K562 (cell line): ENCODE measurements at regions not wholly inside any gene's neighbourhood (a gene's known extent, or its start where the extent isn't known, plus 50 kb on each side); places are given as distances from the start of the nearest gene placed in this dataset.

Experiments used
- ATAC-seq: fragments of 200-7000 bp; cut with Tn5 transposase; 3 replicates; pipeline ENCODE4 v1.9.1; 2020; ENCODE audit warnings: moderate library complexity
- BruUV-seq: library from RNA; stranded (reverse); fragments of 400-500 nt; replicated peaks from 2 replicates; lab custom pipeline; 2021; lab: Mats Ljungman, UMichigan
- CTCF ChIA-PET: fragments of 300-600 bp; formaldehyde crosslinking; extraction: SDS; loops from one replicate; lab custom pipeline; 2021; ENCODE audit warnings: low intra/inter-chr PET ratio; lab: Yijun Ruan, JAX
- POLR2A ChIA-PET: fragments of 300-600, 350-650 bp; sonication (Branson Sonifier 250); formaldehyde crosslinking; extraction: SDS; loops from one replicate; lab custom pipeline; 2021; ENCODE audit warnings: antibody characterized with exemption, inconsistent platforms; lab: Yijun Ruan, JAX
- DNase-seq, 4 experiments: peaks; one replicate each; pipeline versions ENCODE4 v3.0.0 to v3.0.0-alpha.2; 2011 to 2018; ENCODE audit warnings: low spot score in 3 of 4, mixed read lengths in 3 of 4; ENCODE audit errors: extremely low read depth in 1 of 4
- FAIRE-seq: peaks from 2 replicates; lab custom pipeline; 2011; peaks lifted over from hg19 to GRCh38; lab: Jason Lieb, UNC
- H2AFZ ChIP-seq: 2 replicates; pipeline ENCODE4 v1.6.0; 2011; ENCODE audit warnings: low read depth, low read length, control low read depth, inconsistent platforms
- H3K27ac ChIP-seq: fragments of 200-600 bp; 3 replicates; pipeline ENCODE4 v1.8.0; 2011; ENCODE audit warnings: low read depth, mild to moderate bottlenecking, control low read depth, inconsistent platforms, low read length, moderate library complexity, mixed read lengths; ENCODE audit errors: extremely low read depth
- H3K27me3 ChIP-seq, 2 experiments: fragments of 300-600 bp in 1 of 2; 2 replicates in 1 of 2; 3 replicates in 1 of 2; pipeline versions ENCODE4 v1.6.0 to v1.8.0; 2011; ENCODE audit warnings: inconsistent platforms in 2 of 2, low read length in 2 of 2, mild to moderate bottlenecking in 1 of 2, mixed read lengths in 1 of 2, moderate library complexity in 1 of 2; ENCODE audit not compliant: control insufficient read depth in 2 of 2, insufficient read depth in 2 of 2
- H3K36me3 ChIP-seq: fragments of 300-600 bp; 3 replicates; pipeline ENCODE4 v1.8.0; 2011; ENCODE audit warnings: mild to moderate bottlenecking, low read length, inconsistent platforms; ENCODE audit not compliant: control insufficient read depth, insufficient read depth
- H3K4me1 ChIP-seq, 2 experiments: fragments of 200-600 bp in 1 of 2; replicated peaks in 1 of 2; 2 replicates in 1 of 2; 3 replicates in 1 of 2; pipeline versions ENCODE4 v1.5.1 to v1.8.0; 2011; ENCODE audit warnings: inconsistent platforms in 2 of 2, low read length in 2 of 2, mild to moderate bottlenecking in 1 of 2, mixed read lengths in 1 of 2, moderate library complexity in 1 of 2; ENCODE audit not compliant: control insufficient read depth in 2 of 2, insufficient read depth in 2 of 2
- H3K4me2 ChIP-seq: 2 replicates; pipeline ENCODE4 v1.6.1; 2011; ENCODE audit warnings: low read length, control low read depth, inconsistent platforms, mixed read lengths; ENCODE audit not compliant: insufficient read depth
- H3K4me3 ChIP-seq: fragments of 200-600 bp; sonication (generic), shearing (Covaris generic); 2 replicates; pipeline ENCODE4 v1.5.1; 2016; ENCODE audit warnings: control low read depth, inconsistent platforms
- H3K79me2 ChIP-seq: fragments of 200-600 bp; 3 replicates; pipeline ENCODE4 v1.8.0; 2011; ENCODE audit warnings: low read length, inconsistent platforms; ENCODE audit not compliant: control insufficient read depth, insufficient read depth
- H3K9ac ChIP-seq, 2 experiments: 2 replicates each; pipeline versions ENCODE4 v1.6.0 to v1.6.1; 2011; ENCODE audit warnings: low read depth in 2 of 2, low read length in 2 of 2, control low read depth in 1 of 2, inconsistent platforms in 1 of 2, mild to moderate bottlenecking in 1 of 2, mixed read lengths in 1 of 2; ENCODE audit not compliant: insufficient read depth in 1 of 2
- H3K9me1 ChIP-seq: one replicate; pipeline ENCODE4 v1.6.0; 2011; ENCODE audit warnings: inconsistent platforms, mild to moderate bottlenecking, low read length, moderate library complexity; ENCODE audit not compliant: control insufficient read depth, insufficient read depth
- H3K9me3 ChIP-seq: replicated peaks from 2 replicates; pipeline ENCODE4 v1.5.1; 2011; ENCODE audit warnings: low read depth, low read length, inconsistent platforms; ENCODE audit not compliant: control insufficient read depth, insufficient read depth
- H4K20me1 ChIP-seq: replicated peaks from 2 replicates; pipeline ENCODE4 v1.6.1; 2011; ENCODE audit warnings: low read length, inconsistent platforms, mixed read lengths; ENCODE audit not compliant: control insufficient read depth, insufficient read depth
- CBX3 ChIP-seq, 2 experiments: IDR thresholded peaks; 1 replicate in 1 of 2; 2 replicates in 1 of 2; pipeline ENCODE4 v1.6.1; 2012; ENCODE audit warnings: inconsistent platforms in 2 of 2, low read length in 2 of 2, borderline replicate concordance in 1 of 2, control low read depth in 1 of 2
- CBX8 ChIP-seq: fragments of 200-600 bp; sonication (generic); IDR thresholded peaks from 2 replicates; pipeline ENCODE4 v1.6.1; 2012; ENCODE audit warnings: borderline replicate concordance, mixed run types, low read depth, mild to moderate bottlenecking, moderate library complexity, mixed read lengths, low read length, control low read depth, inconsistent platforms; ENCODE audit not compliant: poor library complexity, severe bottlenecking; ENCODE audit errors: extremely low read depth
- CHD4 ChIP-seq: fragments of 200-600 bp; sonication (generic); IDR thresholded peaks from 3 replicates; pipeline ENCODE4 v1.6.1; 2012; ENCODE audit warnings: low read depth, mild to moderate bottlenecking, mixed read lengths, low read length, inconsistent platforms; ENCODE audit not compliant: insufficient read depth, insufficient replicate concordance, poor library complexity, severe bottlenecking
- DEAF1 ChIP-seq: fragments of 450-650 bp; formaldehyde crosslinking; IDR thresholded peaks from 2 replicates; pipeline ENCODE4 v1.4.0; 2020; ENCODE audit warnings: mild to moderate bottlenecking, moderate library complexity
- HMGXB4 ChIP-seq: sonication (generic); formaldehyde crosslinking; IDR thresholded peaks from 2 replicates; pipeline ENCODE4 v1.8.1; 2023; ENCODE audit warnings: mild to moderate bottlenecking, missing genetic modification reagents
- MED1 ChIP-seq: sonication (generic); formaldehyde crosslinking; IDR thresholded peaks from 2 replicates; pipeline ENCODE4 v1.8.1; 2023; ENCODE audit warnings: missing genetic modification reagents, borderline replicate concordance
- NR2C1 ChIP-seq, 2 experiments: fragments of 450-650 bp; IDR thresholded peaks; 2 replicates each; pipeline ENCODE4 v1.6.1; 2017; ENCODE audit warnings: mild to moderate bottlenecking in 2 of 2, antibody characterized with exemption in 1 of 2, inconsistent platforms in 1 of 2, missing compliant biosample characterization in 1 of 2, missing genetic modification characterization in 1 of 2
- PTRF ChIP-seq: fragments of 450-650 bp; IDR thresholded peaks from 2 replicates; pipeline ENCODE4 v1.6.1; 2016; ENCODE audit warnings: mild to moderate bottlenecking, missing genetic modification characterization, missing compliant biosample characterization
- ZNF384 ChIP-seq: IDR thresholded peaks from 2 replicates; pipeline ENCODE4 v1.6.1; 2012; ENCODE audit warnings: low read depth, low read length, improper control_type of control experiment
- ZNF764 ChIP-seq: fragments of 250-450 bp; sonication (Bioruptor Pico); IDR thresholded peaks from 2 replicates; pipeline ENCODE4 v1.4.0; 2020; ENCODE audit warnings: low read depth, mild to moderate bottlenecking, moderate library complexity
- whole genome bisulfite sequencing: fragments of 100-300 bp; shearing (Covaris generic); methylation state at CpG from one replicate; pipeline ENCODE4 v1.1.6; 2016; ENCODE audit warnings: low coverage, mixed read lengths; ENCODE audit not compliant: insufficient coverage; ENCODE audit errors: missing lambda C conversion rate; 5-methylcytosine and 5-hydroxymethylcytosine counted together
- in situ Hi-C: fragments of 300-500 bp; cut with MboI; formaldehyde crosslinking; loops from 4 replicates; pipeline ENCODE4 v1.15.0; 2018; ENCODE audit warnings: inconsistent platforms, mixed read lengths
- intact Hi-C: fragments of 100-400 bp; cut with micrococcal nuclease; formaldehyde crosslinking; loops from 2 replicates; pipeline ENCODE4 v1.14.2; 2022

- TF ChIP-seq HMGXB4 (CRISPR knock-in tag) (no peak), ZNF384 (no peak), MED1 (CRISPR knock-in tag) (no peak), CBX3 (IDR thresholded peaks at IDR 0.05; ENCODE audit: borderline replicate concordance in 1 of 2, low read length in 2 of 2) (no peak)
Measured at GRCh38 chr4:15361529-15361928, 66.3 kb upstream of the C1QTNF7 start (continued).

- no peak for TF ChIP-seq CBX8
- TF ChIP-seq NR2C1 (IDR thresholded peaks at IDR 0.05) = no peak
- no peak for TF ChIP-seq NR2C1 (tag; IDR thresholded peaks at IDR 0.05)
- no peak for TF ChIP-seq ZNF764
- TF ChIP-seq CHD4 = no peak
- TF ChIP-seq DEAF1 (CRISPR knock-in tag) = no peak
- no peak for TF ChIP-seq PTRF (tag)
- FAIRE-seq (no peak), ATAC-seq (no peak), DNase-seq (no peak)
- H3K4me1 ChIP-seq = no peaks in the 10 kb centered on the region
- H3K4me2 ChIP-seq = no peak overlapping the region
- H3K36me3 ChIP-seq = no peaks in the 10 kb centered on the region
- no peak overlapping the region for H3K4me3 ChIP-seq
- H3K27ac ChIP-seq = no peak overlapping the region
- WGBS = 6% methylated on average over 2 of the region's 2 CpGs
- intact Hi-C loops = no loop called here
- H4K20me1 ChIP-seq = no peaks in the 10 kb centered on the region
- H3K9me1 ChIP-seq = no peaks in the 10 kb centered on the region
- ChIA-PET POLR2A (interaction anchor here (0.7 kb wide), 1 partner anchor 359 kb away, joined by 3 read pairs; no protein-coding TSS in a partner anchor), CTCF (no interaction called here)
- H3K9me3 ChIP-seq = no peaks in the 10 kb centered on the region
- H3K79me2 ChIP-seq = no peaks in the 10 kb centered on the region
- H3K27me3 ChIP-seq = no peaks in the 10 kb centered on the region
- H2AFZ ChIP-seq = no peak overlapping the region
- H3K9ac ChIP-seq = no peak overlapping the region
- in situ Hi-C loops = no loop called here
- BruUV-seq = no TSS peak
Measured at GRCh38 chr4:15362541-15362940, 65.3 kb upstream of the C1QTNF7 start.
